H1 (cell line): ENCODE measurements at regions not wholly inside any gene's neighbourhood (a gene's known extent, or its start where the extent isn't known, plus 50 kb on each side); places are given as distances from the start of the nearest gene placed in this dataset.

Experiments used
- CTCF ChIA-PET: fragments of 300-600 bp; sonication (Branson Sonifier 250); formaldehyde crosslinking; loops from one replicate; lab custom pipeline; 2021; ENCODE audit not compliant: partially characterized antibody; lab: Charles Lee
- POLR2A ChIA-PET: fragments of 300-600 bp; sonication (Branson Sonifier 250); formaldehyde crosslinking; loops from one replicate; lab custom pipeline; 2021; ENCODE audit warnings: inconsistent platforms; ENCODE audit not compliant: partially characterized antibody; lab: Charles Lee
- DNase-seq, 2 experiments: peaks; one replicate each; pipeline versions ENCODE4 v3.0.0 to v3.0.0-alpha.2; 2010 to 2022; ENCODE audit warnings: low spot score in 2 of 2, low read depth in 1 of 2, mixed read lengths in 1 of 2
- FAIRE-seq: peaks from 2 replicates; lab custom pipeline; 2011; peaks lifted over from hg19 to GRCh38; lab: Jason Lieb, UNC
- H2AFZ ChIP-seq: 2 replicates; pipeline ENCODE4 v1.8.1; 2012; ENCODE audit warnings: low read length, inconsistent platforms
- H2AK5ac ChIP-seq: 2 replicates; pipeline ENCODE4 v1.6.1; 2013; ENCODE audit warnings: low read depth, low read length
- H2BK120ac ChIP-seq: replicated peaks from 2 replicates; pipeline ENCODE3; 2013; ENCODE audit warnings: low read depth, low read length, inconsistent platforms
- H2BK12ac ChIP-seq: 2 replicates; pipeline ENCODE4 v1.6.1; 2013; ENCODE audit warnings: low read depth, low read length
- H2BK15ac ChIP-seq: 2 replicates; pipeline ENCODE4 v1.6.1; 2013; ENCODE audit warnings: low read length
- H2BK20ac ChIP-seq: 2 replicates; pipeline ENCODE4 v1.6.1; 2013; ENCODE audit warnings: low read length
- H2BK5ac ChIP-seq: 2 replicates; pipeline ENCODE4 v1.6.1; 2013; ENCODE audit warnings: low read depth, low read length
- H3K14ac ChIP-seq: 2 replicates; pipeline ENCODE4 v1.6.1; 2013; ENCODE audit warnings: inconsistent platforms; ENCODE audit not compliant: insufficient read length
- H3K18ac ChIP-seq: 2 replicates; pipeline ENCODE4 v1.6.1; 2013; ENCODE audit warnings: low read length; ENCODE audit errors: extremely low read depth
- H3K23ac ChIP-seq: 2 replicates; pipeline ENCODE4 v1.6.1; 2013; ENCODE audit warnings: inconsistent platforms; ENCODE audit not compliant: insufficient read length
- H3K23me2 ChIP-seq: 2 replicates; pipeline ENCODE4 v1.6.1; 2013; ENCODE audit warnings: low read depth, low read length
- H3K27ac ChIP-seq: 2 replicates; pipeline ENCODE4 v1.6.1; 2011; ENCODE audit warnings: low read depth, low read length, inconsistent platforms
- H3K27me3 ChIP-seq, 4 experiments: replicated peaks in 1 of 4; 1 replicate in 1 of 4; 2 replicates in 3 of 4; pipeline versions ENCODE4 v1.6.1 to v1.8.1; 2011 to 2013; ENCODE audit warnings: low read length in 3 of 4, mild to moderate bottlenecking in 3 of 4, inconsistent platforms in 2 of 4, mixed read lengths in 2 of 4, moderate library complexity in 1 of 4; ENCODE audit not compliant: control insufficient read depth in 3 of 4, insufficient read depth in 3 of 4; ENCODE audit errors: extremely low read depth in 1 of 4
- H3K36me3 ChIP-seq, 4 experiments: 2 replicates each; pipeline versions ENCODE4 v1.6.1 to v1.8.1; 2011 to 2013; ENCODE audit warnings: mild to moderate bottlenecking in 4 of 4, low read length in 3 of 4, moderate library complexity in 2 of 4, control low read depth in 1 of 4, inconsistent platforms in 1 of 4; ENCODE audit not compliant: insufficient read depth in 4 of 4, control insufficient read depth in 2 of 4
- H3K4ac ChIP-seq: replicated peaks from 2 replicates; pipeline ENCODE3; 2013; ENCODE audit warnings: low read length, low read depth, mixed read lengths, inconsistent platforms; ENCODE audit not compliant: insufficient read length
- H3K4me1 ChIP-seq, 4 experiments: replicated peaks in 1 of 4; 1 replicate in 1 of 4; 2 replicates in 3 of 4; pipeline versions ENCODE4 v1.6.1 to v1.8.1; 2011 to 2013; ENCODE audit warnings: low read length in 3 of 4, inconsistent platforms in 2 of 4, mixed read lengths in 1 of 4; ENCODE audit not compliant: insufficient read depth in 4 of 4, control insufficient read depth in 3 of 4
- H3K4me2 ChIP-seq, 2 experiments: 2 replicates each; pipeline versions ENCODE4 v1.6.1 to v1.8.1; 2011 to 2013; ENCODE audit warnings: low read depth in 2 of 2, low read length in 2 of 2, control low read depth in 1 of 2, inconsistent platforms in 1 of 2, mild to moderate bottlenecking in 1 of 2; ENCODE audit not compliant: insufficient read depth in 1 of 2
- H3K4me3 ChIP-seq, 4 experiments: fragments of 200-600, 300-600 bp in 1 of 4; sonication (generic), shearing (Covaris generic), sonication (Bioruptor Twin) in 1 of 4; 2 replicates each; pipeline versions ENCODE4 v1.5.1 to v1.8.1; 2011 to 2016; ENCODE audit warnings: low read length in 4 of 4, low read depth in 3 of 4, control low read depth in 2 of 4, inconsistent platforms in 2 of 4, mild to moderate bottlenecking in 2 of 4, mixed read lengths in 1 of 4, moderate library complexity in 1 of 4; ENCODE audit not compliant: insufficient read depth in 2 of 4; ENCODE audit errors: extremely low read depth in 1 of 4
- H3K56ac ChIP-seq: replicated peaks from 2 replicates; pipeline ENCODE3; 2013; ENCODE audit warnings: low read depth, mild to moderate bottlenecking, mixed read lengths, low read length, inconsistent platforms; ENCODE audit not compliant: insufficient read length
- H3K79me1 ChIP-seq: 2 replicates; pipeline ENCODE4 v1.6.1; 2013; ENCODE audit warnings: low read depth, low read length, control low read depth
- H3K79me2 ChIP-seq, 2 experiments: 2 replicates each; pipeline versions ENCODE4 v1.6.1 to v1.8.1; 2012 to 2013; ENCODE audit warnings: low read length in 2 of 2, mild to moderate bottlenecking in 2 of 2, inconsistent platforms in 1 of 2; ENCODE audit not compliant: insufficient read depth in 2 of 2, control insufficient read depth in 1 of 2
- H3K9ac ChIP-seq, 4 experiments: replicated peaks in 1 of 4; 1 replicate in 1 of 4; 2 replicates in 3 of 4; pipeline versions ENCODE4 v1.6.1 to v1.8.1; 2011 to 2013; ENCODE audit warnings: low read depth in 3 of 4, low read length in 3 of 4, control low read depth in 2 of 4, mild to moderate bottlenecking in 2 of 4, moderate library complexity in 2 of 4, inconsistent platforms in 1 of 4; ENCODE audit errors: extremely low read depth in 1 of 4
- H3K9me3 ChIP-seq, 2 experiments: 2 replicates each; pipeline versions ENCODE4 v1.6.1 to v1.8.1; 2012 to 2013; ENCODE audit warnings: mild to moderate bottlenecking in 2 of 2, moderate library complexity in 2 of 2, control low read depth in 1 of 2, inconsistent platforms in 1 of 2, low read depth in 1 of 2, low read length in 1 of 2, mixed read lengths in 1 of 2; ENCODE audit not compliant: insufficient read depth in 2 of 2
- H4K20me1 ChIP-seq, 2 experiments: replicated peaks in 1 of 2; 2 replicates each; pipeline versions ENCODE3 to v1.8.1; 2011 to 2013; ENCODE audit warnings: inconsistent platforms in 2 of 2, low read length in 2 of 2, mild to moderate bottlenecking in 1 of 2; ENCODE audit not compliant: insufficient read depth in 2 of 2, control insufficient read depth in 1 of 2
- H4K5ac ChIP-seq: 2 replicates; pipeline ENCODE4 v1.6.1; 2013; ENCODE audit warnings: low read length, low read depth, mixed read lengths, inconsistent platforms; ENCODE audit not compliant: insufficient read length
- H4K8ac ChIP-seq: 2 replicates; pipeline ENCODE4 v1.8.0; 2013; ENCODE audit warnings: mild to moderate bottlenecking, moderate library complexity, low read length, inconsistent platforms; ENCODE audit not compliant: insufficient read depth; ENCODE audit errors: extremely low read depth
- H4K91ac ChIP-seq: replicated peaks from 2 replicates; pipeline ENCODE3; 2013; ENCODE audit warnings: low read length, mixed read lengths, inconsistent platforms; ENCODE audit not compliant: insufficient read length
- ATF3 ChIP-seq: IDR thresholded peaks from 2 replicates; pipeline ENCODE4 v1.6.1; 2011; ENCODE audit warnings: low read depth, mild to moderate bottlenecking, low read length; ENCODE audit not compliant: insufficient read depth
- E2F6 ChIP-seq: IDR thresholded peaks from 2 replicates; pipeline ENCODE4 v1.6.1; 2012; ENCODE audit warnings: inconsistent platforms
- HDAC6 ChIP-seq: IDR thresholded peaks from one replicate; pipeline ENCODE4 v1.7.1; 2012; ENCODE audit warnings: low read depth, mild to moderate bottlenecking, inconsistent platforms, low read length, moderate library complexity
- JUND ChIP-seq: IDR thresholded peaks from 2 replicates; pipeline ENCODE4 v1.6.1; 2011; ENCODE audit warnings: mild to moderate bottlenecking, improper control_type of control experiment, low read length
- WGBS, 2 experiments: shearing (Covaris generic) in 1 of 2; methylation state at CpG; one replicate each; pipeline versions ENCODE4 v1.1.6 to v1.1.7; 2013 to 2015; ENCODE audit warnings: low lambda C conversion rate in 2 of 2, mixed read lengths in 2 of 2, inconsistent platforms in 1 of 2, low coverage in 1 of 2, missing lambda C conversion rate in 1 of 2; ENCODE audit not compliant: insufficient replicate concordance in 2 of 2, insufficient coverage in 1 of 2, insufficient read length in 1 of 2; ENCODE audit errors: extremely low coverage in 1 of 2, missing lambda C conversion rate in 1 of 2; 5-methylcytosine and 5-hydroxymethylcytosine counted together

GRCh38 chr1:14262637-14263036 lies 335.8 kb upstream of the KAZN start:
- H3K23ac ChIP-seq = no peak overlapping the region
- H3K27ac ChIP-seq = no peak overlapping the region
- H3K27me3 ChIP-seq = peaks cover 0 to 2% (median 0%) of the 10 kb centered on the region in 4 experiments; a peak in 1 of 7 replicates
- no peak overlapping the region for H2BK20ac ChIP-seq
- H3K36me3 ChIP-seq = no peaks in the 10 kb centered on the region
- CTCF ChIA-PET = interaction anchor here (0.6 to 2.3 kb wide), 6 partner anchors 9 to 234 kb away, joined by 3 to 10 read pairs (median 4); no protein-coding TSS in a partner anchor
- no peak overlapping the region for H3K4me3 ChIP-seq
- H3K4me2 ChIP-seq = no peak overlapping the region
- no peak overlapping the region for H3K14ac ChIP-seq
- FAIRE-seq (no peak), DNase-seq (no peak)
- H2BK120ac ChIP-seq = no peak overlapping the region
- no peak overlapping the region for H2BK5ac ChIP-seq
- no peaks in the 10 kb centered on the region for H3K79me2 ChIP-seq
- H2AFZ ChIP-seq = no peak overlapping the region
- POLR2A ChIA-PET = no interaction called here
- H3K56ac ChIP-seq = no peak overlapping the region
- H3K9ac ChIP-seq = no peak overlapping the region
- no peak overlapping the region for H3K18ac ChIP-seq
- no peaks in the 10 kb centered on the region for H4K20me1 ChIP-seq
- no peak overlapping the region for H3K4ac ChIP-seq
- H2AK5ac ChIP-seq = no peak overlapping the region
- 95% methylated on average over 8 of the region's 8 CpGs; no CpG with 5 or more reads in 1 of the 2 experiments for WGBS, 2 experiments
- H3K79me1 ChIP-seq = no peaks in the 10 kb centered on the region
- H3K23me2 ChIP-seq = no peaks in the 10 kb centered on the region
- no peak overlapping the region for H4K8ac ChIP-seq
- H3K4me1 ChIP-seq = no peaks in the 10 kb centered on the region
- H2BK15ac ChIP-seq = no peak overlapping the region
- H4K5ac ChIP-seq = no peak overlapping the region
- H2BK12ac ChIP-seq = no peak overlapping the region
- no peak overlapping the region for H4K91ac ChIP-seq
- no peaks in the 10 kb centered on the region for H3K9me3 ChIP-seq
- TF ChIP-seq HDAC6 (no peak), ATF3 (no peak), E2F6 (no peak), JUND (no peak)
